HL-60 (cell line): ENCODE measurements at regions not wholly inside any gene's neighbourhood (a gene's known extent, or its start where the extent isn't known, plus 50 kb on each side); places are given as distances from the start of the nearest gene placed in this dataset.

Experiments
- DNase-seq, 2 experiments: peaks; one replicate each; pipeline ENCODE4 v3.0.0-alpha.2; 2010 to 2020; ENCODE audit warnings: low read depth in 1 of 2, low spot score in 1 of 2
- H3K27ac ChIP-seq: fragments of 250-450 bp; sonication (Bioruptor Pico); replicated peaks from 2 replicates; pipeline ENCODE4 v1.5.1; 2020; ENCODE audit warnings: mild to moderate bottlenecking, moderate library complexity
- H3K27me3 ChIP-seq: fragments of 250-450 bp; sonication (Bioruptor Pico); 2 replicates; pipeline ENCODE4 v1.5.1; 2021; ENCODE audit warnings: mild to moderate bottlenecking, moderate library complexity; ENCODE audit not compliant: insufficient read depth, poor library complexity, severe bottlenecking
- H3K4me3 ChIP-seq: replicated peaks from 2 replicates; pipeline ENCODE4 v1.5.1; 2011; ENCODE audit warnings: mild to moderate bottlenecking, control low read depth, low read length; ENCODE audit not compliant: insufficient read depth
- GABPA ChIP-seq: IDR thresholded peaks from 2 replicates; pipeline ENCODE4 v1.6.1; 2012; ENCODE audit warnings: low read depth
- POLR2AphosphoS5 ChIP-seq: IDR thresholded peaks from 2 replicates; pipeline ENCODE4 v1.6.1; 2012; ENCODE audit warnings: low read depth
- SPI1 ChIP-seq: IDR thresholded peaks from 2 replicates; pipeline ENCODE4 v1.6.1; 2012; ENCODE audit warnings: low read depth, mild to moderate bottlenecking, borderline replicate concordance
- TF ChIP-seq, protein P1 (sequence below): IDR thresholded peaks from 2 replicates; pipeline ENCODE4 v1.6.1; 2012; ENCODE audit warnings: low read depth; ENCODE audit not compliant: insufficient replicate concordance
- TF ChIP-seq, protein P2 (sequence below): IDR thresholded peaks from one replicate; pipeline ENCODE4 v1.5.1; 2011; ENCODE audit warnings: low read length, control low read depth, inconsistent platforms; ENCODE audit not compliant: insufficient read depth

DNA sequence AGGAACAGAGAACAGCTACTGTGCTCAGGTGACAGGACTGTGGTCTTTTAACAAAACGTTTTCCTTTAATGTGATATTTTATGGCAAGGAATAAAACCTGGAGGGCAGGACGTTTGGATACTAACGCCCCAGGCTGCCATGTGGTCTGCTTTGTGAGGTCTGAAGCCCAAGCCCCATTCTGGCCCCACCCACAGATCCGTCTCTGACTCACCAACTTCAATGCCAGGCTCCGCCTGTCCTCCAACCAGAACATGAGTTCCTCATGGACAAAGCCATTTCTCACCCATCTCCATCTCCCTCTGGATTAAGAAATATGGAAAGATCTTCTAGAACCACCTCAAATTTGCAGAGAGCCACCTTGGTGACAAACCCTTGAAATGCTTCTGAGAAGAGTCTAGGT, 148.8 kb downstream of the CRYBB2 start:
- no peak for DNase-seq
- Histone ChIP-seq H3K27ac (no peak overlapping the region), H3K27me3 (no peaks in the 10 kb centered on the region), H3K4me3 (no peak overlapping the region)
- TF ChIP-seq, protein P1, sequence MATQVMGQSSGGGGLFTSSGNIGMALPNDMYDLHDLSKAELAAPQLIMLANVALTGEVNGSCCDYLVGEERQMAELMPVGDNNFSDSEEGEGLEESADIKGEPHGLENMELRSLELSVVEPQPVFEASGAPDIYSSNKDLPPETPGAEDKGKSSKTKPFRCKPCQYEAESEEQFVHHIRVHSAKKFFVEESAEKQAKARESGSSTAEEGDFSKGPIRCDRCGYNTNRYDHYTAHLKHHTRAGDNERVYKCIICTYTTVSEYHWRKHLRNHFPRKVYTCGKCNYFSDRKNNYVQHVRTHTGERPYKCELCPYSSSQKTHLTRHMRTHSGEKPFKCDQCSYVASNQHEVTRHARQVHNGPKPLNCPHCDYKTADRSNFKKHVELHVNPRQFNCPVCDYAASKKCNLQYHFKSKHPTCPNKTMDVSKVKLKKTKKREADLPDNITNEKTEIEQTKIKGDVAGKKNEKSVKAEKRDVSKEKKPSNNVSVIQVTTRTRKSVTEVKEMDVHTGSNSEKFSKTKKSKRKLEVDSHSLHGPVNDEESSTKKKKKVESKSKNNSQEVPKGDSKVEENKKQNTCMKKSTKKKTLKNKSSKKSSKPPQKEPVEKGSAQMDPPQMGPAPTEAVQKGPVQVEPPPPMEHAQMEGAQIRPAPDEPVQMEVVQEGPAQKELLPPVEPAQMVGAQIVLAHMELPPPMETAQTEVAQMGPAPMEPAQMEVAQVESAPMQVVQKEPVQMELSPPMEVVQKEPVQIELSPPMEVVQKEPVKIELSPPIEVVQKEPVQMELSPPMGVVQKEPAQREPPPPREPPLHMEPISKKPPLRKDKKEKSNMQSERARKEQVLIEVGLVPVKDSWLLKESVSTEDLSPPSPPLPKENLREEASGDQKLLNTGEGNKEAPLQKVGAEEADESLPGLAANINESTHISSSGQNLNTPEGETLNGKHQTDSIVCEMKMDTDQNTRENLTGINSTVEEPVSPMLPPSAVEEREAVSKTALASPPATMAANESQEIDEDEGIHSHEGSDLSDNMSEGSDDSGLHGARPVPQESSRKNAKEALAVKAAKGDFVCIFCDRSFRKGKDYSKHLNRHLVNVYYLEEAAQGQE, result no peak

DNA sequence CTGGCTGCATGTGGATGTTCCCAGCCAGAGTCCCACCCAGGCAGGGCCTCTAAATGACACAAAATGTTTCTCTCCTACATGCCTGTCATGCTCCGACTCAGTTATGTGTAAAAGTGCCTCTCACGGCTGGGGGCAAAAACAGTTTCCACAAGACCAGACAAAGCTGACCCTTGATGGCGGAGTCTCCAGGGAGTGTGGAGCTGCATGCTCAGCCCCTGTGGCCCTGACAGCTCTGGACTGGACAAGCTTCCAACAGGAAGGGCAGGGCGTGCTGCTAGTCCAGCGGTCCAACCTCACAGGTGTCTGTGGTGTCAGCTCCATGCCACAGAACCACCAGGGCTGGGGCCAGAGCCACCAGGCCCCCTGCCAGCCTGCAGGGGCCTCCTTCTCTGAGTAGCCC, 149.6 kb downstream of the CRYBB2 start:
- Histone ChIP-seq H3K27ac (0 out of 2 replicates have a peak overlapping the region, but pooled peaks have one; percentile 5), H3K27me3 (no peaks in the 10 kb centered on the region), H3K4me3 (no peak overlapping the region)
- TF ChIP-seq SPI1 (no peak), GABPA (no peak), POLR2AphosphoS5 (no peak)
- TF ChIP-seq, protein P1, result no peak
- TF ChIP-seq, protein P2, sequence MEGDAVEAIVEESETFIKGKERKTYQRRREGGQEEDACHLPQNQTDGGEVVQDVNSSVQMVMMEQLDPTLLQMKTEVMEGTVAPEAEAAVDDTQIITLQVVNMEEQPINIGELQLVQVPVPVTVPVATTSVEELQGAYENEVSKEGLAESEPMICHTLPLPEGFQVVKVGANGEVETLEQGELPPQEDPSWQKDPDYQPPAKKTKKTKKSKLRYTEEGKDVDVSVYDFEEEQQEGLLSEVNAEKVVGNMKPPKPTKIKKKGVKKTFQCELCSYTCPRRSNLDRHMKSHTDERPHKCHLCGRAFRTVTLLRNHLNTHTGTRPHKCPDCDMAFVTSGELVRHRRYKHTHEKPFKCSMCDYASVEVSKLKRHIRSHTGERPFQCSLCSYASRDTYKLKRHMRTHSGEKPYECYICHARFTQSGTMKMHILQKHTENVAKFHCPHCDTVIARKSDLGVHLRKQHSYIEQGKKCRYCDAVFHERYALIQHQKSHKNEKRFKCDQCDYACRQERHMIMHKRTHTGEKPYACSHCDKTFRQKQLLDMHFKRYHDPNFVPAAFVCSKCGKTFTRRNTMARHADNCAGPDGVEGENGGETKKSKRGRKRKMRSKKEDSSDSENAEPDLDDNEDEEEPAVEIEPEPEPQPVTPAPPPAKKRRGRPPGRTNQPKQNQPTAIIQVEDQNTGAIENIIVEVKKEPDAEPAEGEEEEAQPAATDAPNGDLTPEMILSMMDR, result no peak
- no peak for DNase-seq

DNA sequence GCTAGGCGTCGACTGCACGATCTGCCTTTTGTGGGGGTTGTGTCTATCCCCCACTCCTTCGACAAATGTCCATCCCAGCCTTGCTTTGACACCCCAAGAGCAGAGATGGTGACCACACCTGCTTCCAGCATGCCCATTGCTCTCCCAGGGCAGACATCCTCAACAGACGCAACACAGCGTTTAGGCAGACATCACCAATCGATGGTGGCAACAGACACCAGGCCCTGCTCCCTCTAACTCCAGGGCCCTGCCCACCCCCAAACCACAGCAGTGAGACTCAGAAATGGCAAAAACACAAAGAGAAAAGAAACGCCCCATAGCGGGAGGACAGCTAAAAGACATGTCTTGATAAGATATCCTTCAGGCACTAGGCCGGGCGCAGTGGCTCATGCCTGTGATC, 150.9 kb downstream of the CRYBB2 start:
- TF ChIP-seq, protein P1, result no peak
- no peak for TF ChIP-seq SPI1
- TF ChIP-seq, protein P2, result no peak
- no peak for TF ChIP-seq POLR2AphosphoS5
- no peak for TF ChIP-seq GABPA
- Histone ChIP-seq H3K27me3 (no peaks in the 10 kb centered on the region), H3K4me3 (no peak overlapping the region), H3K27ac (no peak overlapping the region)
- no peak for DNase-seq

DNA sequence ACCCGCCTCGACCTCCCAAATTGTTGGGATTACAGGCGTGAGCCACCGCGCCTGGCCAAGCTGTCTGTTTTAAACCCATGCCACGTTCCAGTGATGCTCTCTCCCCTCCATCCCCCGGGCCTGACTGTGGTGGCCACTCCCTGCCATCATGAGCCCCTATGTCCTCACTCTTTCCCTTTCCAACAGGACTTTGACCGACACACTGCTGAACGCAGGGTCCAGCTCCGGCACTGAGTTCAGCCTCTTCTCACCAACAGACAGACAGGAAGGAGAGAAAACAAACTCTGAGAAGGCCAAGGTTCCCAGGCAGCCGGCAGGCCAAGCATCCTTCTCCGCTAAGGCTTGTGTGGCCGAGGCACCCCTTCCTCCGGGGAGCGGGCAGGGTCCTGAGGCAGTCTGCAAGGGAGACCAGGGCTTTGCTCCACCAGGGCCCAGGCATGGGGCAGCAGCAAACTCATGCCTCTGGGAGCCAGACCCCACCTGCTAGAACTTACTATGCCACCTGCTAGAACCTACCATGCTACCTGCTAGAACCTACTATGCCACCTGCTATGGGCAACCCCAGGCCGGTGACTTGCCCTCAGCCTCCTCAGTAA, 152.7 kb downstream of the CRYBB2 start:
- no peak overlapping the region for H3K4me3 ChIP-seq
- no peaks in the 10 kb centered on the region for H3K27me3 ChIP-seq
- no peak for TF ChIP-seq SPI1
- TF ChIP-seq, protein P2, result no peak
- TF ChIP-seq, protein P1, result no peak
- no peak for TF ChIP-seq GABPA
- no peak for DNase-seq
- no peak overlapping the region for H3K27ac ChIP-seq
